ENCODE measurements at regions not wholly inside any gene's neighbourhood (a gene's known extent, or its start where the extent isn't known, plus 50 kb on each side); places are given as distances from the start of the nearest gene placed in this dataset.
A peak's percentile ranks its signal among the peaks of the same experiment; 100 is the strongest.

GRCh38 chr21:38963006-38963405, 157.3 kb downstream of the ETS2 start:
- Histone ChIP-seq H3K27me3 (no peaks in the 10 kb centered on the region), H3K4me3 (no peak overlapping the region), H3K9me3 (peaks cover 0 to 16% (median 0%) of the 10 kb centered on the region in 11 donors), H3K36me3 (no peaks in the 10 kb centered on the region), H3K27ac (no peak overlapping the region), H3K4me1 (peaks cover 0 to 37% (median 14%) of the 10 kb centered on the region in 9 donors)
- DNase-seq: no peak
- no peak for TF ChIP-seq CTCF (IDR thresholded peaks at IDR 0.05)
- intact Hi-C loops (cut with DNase I): no loop called here
- 80 to 88% methylated on average over 6 of the region's 6 CpGs for WGBS, 2 donors
- ATAC-seq: no peak

- Histone ChIP-seq H3K4me3 (no peak overlapping the region), H3K4me1 (peaks cover 0 to 55% (median 31%) of the 10 kb centered on the region in 9 donors), H3K27me3 (no peaks in the 10 kb centered on the region), H3K27ac (peak overlapping the region in 3 of 10 donors; percentile 70 to 77 (median 76)), H3K36me3 (no peaks in the 10 kb centered on the region), H3K9me3 (peaks cover 0 to 16% (median 0%) of the 10 kb centered on the region in 11 donors)
- intact Hi-C loops (cut with DNase I): no loop called here
- DNase-seq: no peak
- 93 to 95% methylated on average over 2 of the region's 2 CpGs for WGBS, 2 donors
- no peak for TF ChIP-seq CTCF (IDR thresholded peaks at IDR 0.05)
- no peak for ATAC-seq
Observed at GRCh38 chr21:38960251-38960650, 154.5 kb downstream of the ETS2 start.

DNA sequence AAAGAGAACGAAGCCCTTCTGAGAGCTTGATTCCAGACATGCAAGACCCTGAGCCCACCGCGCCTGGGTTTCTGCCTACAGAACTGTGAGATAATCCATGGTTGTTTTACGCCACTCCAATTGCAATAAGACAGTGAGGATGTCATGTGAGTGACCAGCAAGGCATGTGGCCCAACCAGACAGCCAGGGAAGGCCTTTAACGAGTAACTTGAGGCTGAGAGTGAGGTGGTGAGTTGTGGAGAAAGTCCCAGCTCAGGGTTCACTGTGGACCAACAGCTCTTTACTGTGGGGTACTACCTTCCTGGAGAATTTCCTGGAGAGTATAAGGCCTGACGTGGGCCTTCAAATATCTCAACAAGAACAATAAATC, 153.9 kb downstream of the ETS2 start:
- peak overlapping the region in 8 of 10 donors; percentile 45 to 82 (median 73) for H3K27ac ChIP-seq

GRCh38 chr21:38958940-38959691, 153.4 kb downstream of the ETS2 start:
- DNase-seq (peak in 1 of 2 donors; percentile 47), ATAC-seq (peak; percentile 46 to 85 (median 71))
- intact Hi-C loops (cut with DNase I): no loop called here
- Histone ChIP-seq H3K4me1 (peaks cover 0 to 51% (median 31%) of the 10 kb centered on the region in 9 donors), H3K9me3 (peaks cover 0 to 16% (median 0%) of the 10 kb centered on the region in 11 donors), H3K27me3 (no peaks in the 10 kb centered on the region), H3K4me3 (no peak overlapping the region), H3K27ac (peak overlapping the region in 8 of 10 donors; percentile 45 to 82 (median 73)), H3K36me3 (no peaks in the 10 kb centered on the region)
- TF ChIP-seq CTCF (IDR thresholded peaks at IDR 0.05): no peak
- WGBS, 2 donors: 75 to 82% methylated on average over 4 of the region's 4 CpGs

More for the DNA sequence above, 153.9 kb downstream of the ETS2 start:
- no peak for TF ChIP-seq CTCF (IDR thresholded peaks at IDR 0.05)
- no peak for ATAC-seq
- intact Hi-C loops (cut with DNase I): no loop called here
- no peaks in the 10 kb centered on the region for H3K27me3 ChIP-seq
- H3K36me3 ChIP-seq: no peaks in the 10 kb centered on the region
- no peak overlapping the region for H3K4me3 ChIP-seq
- peaks cover 0 to 54% (median 31%) of the 10 kb centered on the region in 9 donors for H3K4me1 ChIP-seq
- peaks cover 0 to 16% (median 0%) of the 10 kb centered on the region in 11 donors for H3K9me3 ChIP-seq
- 84 to 87% methylated on average over 6 of the region's 6 CpGs for WGBS, 2 donors
- DNase-seq: no peak
